Skeletal muscle satellite cell (primary cell): ENCODE measurements at regions not wholly inside any gene's neighbourhood (a gene's known extent, or its start where the extent isn't known, plus 50 kb on each side); places are given as distances from the start of the nearest gene placed in this dataset.

Experiments used
- H3K27me3 ChIP-seq: 2 replicates; pipeline ENCODE4 v1.7.0; 2013; ENCODE audit warnings: low read length; ENCODE audit not compliant: control insufficient read depth, insufficient read depth
- H3K36me3 ChIP-seq: 2 replicates; pipeline ENCODE4 v1.7.0; 2013; ENCODE audit warnings: mild to moderate bottlenecking, control low read depth, low read length; ENCODE audit not compliant: insufficient read depth
- H3K4me1 ChIP-seq: 2 replicates; pipeline ENCODE4 v1.7.0; 2013; ENCODE audit warnings: low read length; ENCODE audit not compliant: control insufficient read depth, insufficient read depth
- H3K4me2 ChIP-seq: 2 replicates; pipeline ENCODE4 v1.7.0; 2013; ENCODE audit warnings: mild to moderate bottlenecking, low read length
- H3K4me3 ChIP-seq: 2 replicates; pipeline ENCODE4 v1.7.0; 2013; ENCODE audit warnings: low read length
- H3K9ac ChIP-seq: 2 replicates; pipeline ENCODE4 v1.7.0; 2013; ENCODE audit warnings: mild to moderate bottlenecking, low read depth, low read length, moderate library complexity
- H3K9me3 ChIP-seq: replicated peaks from 2 replicates; pipeline ENCODE4 v1.7.0; 2013; ENCODE audit warnings: mild to moderate bottlenecking, control low read depth, low read length

DNA sequence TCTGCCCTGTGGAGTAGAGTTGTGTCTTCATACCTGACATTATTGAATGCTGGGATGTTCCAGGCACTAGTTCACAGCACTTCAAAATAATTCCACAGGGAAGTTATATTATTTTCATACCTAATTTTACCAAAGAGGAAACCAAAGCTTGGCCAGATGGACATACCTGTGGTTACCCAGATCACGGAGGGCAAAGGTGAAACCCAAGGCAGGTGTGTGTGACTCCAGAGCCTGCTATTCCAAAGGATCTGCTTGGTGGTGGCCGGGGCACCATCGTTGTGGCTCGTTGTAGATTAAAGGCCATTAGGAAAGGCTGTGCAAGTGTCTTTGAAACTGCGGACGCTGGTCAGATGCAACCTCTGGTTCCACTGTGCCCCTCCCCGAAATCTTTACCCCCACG is 108.6 kb downstream of the ZBTB18 start:
- Histone ChIP-seq H3K4me2 (no peak overlapping the region), H3K27me3 (no peaks in the 10 kb centered on the region), H3K4me1 (peaks cover 35% of the 10 kb centered on the region), H3K4me3 (no peak overlapping the region), H3K9ac (no peak overlapping the region), H3K9me3 (no peaks in the 10 kb centered on the region), H3K36me3 (no peaks in the 10 kb centered on the region)

DNA sequence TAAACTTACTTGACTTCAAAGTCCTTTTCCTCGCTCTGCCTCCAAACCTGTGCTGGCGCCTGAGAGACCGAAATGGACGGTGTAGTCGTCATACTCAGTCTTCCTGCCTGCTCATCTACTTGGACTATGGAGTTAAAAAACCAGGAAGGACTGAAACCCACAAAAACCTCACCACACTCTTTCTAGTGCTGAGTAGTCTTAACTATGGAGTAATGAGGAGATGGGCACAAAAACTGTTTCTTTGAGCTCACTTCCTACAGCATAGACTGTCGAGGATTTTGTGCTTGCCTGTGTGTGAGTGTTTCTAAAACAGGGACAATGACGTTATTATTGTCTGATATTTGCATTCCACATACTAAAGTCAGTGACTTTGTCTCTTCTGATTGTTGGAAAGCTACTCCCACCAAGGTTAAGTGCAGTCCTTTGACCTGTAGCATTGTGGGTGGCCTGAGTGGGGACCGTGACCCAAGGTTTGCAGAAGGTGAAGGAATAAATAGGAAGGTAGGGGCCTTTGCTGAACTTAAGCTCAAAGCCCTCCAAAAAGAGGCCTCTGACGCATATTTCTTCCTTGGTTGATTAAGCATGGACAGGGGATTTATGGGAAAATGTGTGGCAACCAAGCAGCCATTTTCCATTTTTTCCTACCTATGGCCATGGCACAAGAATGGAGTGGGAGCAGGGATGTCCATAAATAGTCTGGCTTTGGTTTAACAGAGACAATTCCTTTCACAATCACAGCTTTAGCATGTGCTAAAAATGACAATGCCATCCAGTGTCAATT is 109.6 kb downstream of the ZBTB18 start:
- Histone ChIP-seq H3K4me3 (no peak overlapping the region), H3K9me3 (no peaks in the 10 kb centered on the region), H3K27me3 (no peaks in the 10 kb centered on the region), H3K4me1 (peaks cover 30% of the 10 kb centered on the region), H3K9ac (no peak overlapping the region), H3K4me2 (no peak overlapping the region), H3K36me3 (no peaks in the 10 kb centered on the region)

- H3K9ac ChIP-seq: no peak overlapping the region
- no peaks in the 10 kb centered on the region for H3K9me3 ChIP-seq
- peaks cover 27% of the 10 kb centered on the region for H3K4me1 ChIP-seq
- no peaks in the 10 kb centered on the region for H3K36me3 ChIP-seq
- no peak overlapping the region for H3K4me2 ChIP-seq
- H3K27me3 ChIP-seq: no peaks in the 10 kb centered on the region
- no peak overlapping the region for H3K4me3 ChIP-seq
These were observed 110.1 kb downstream of the ZBTB18 start for GRCh38 chr1:244161236-244161510.

DNA sequence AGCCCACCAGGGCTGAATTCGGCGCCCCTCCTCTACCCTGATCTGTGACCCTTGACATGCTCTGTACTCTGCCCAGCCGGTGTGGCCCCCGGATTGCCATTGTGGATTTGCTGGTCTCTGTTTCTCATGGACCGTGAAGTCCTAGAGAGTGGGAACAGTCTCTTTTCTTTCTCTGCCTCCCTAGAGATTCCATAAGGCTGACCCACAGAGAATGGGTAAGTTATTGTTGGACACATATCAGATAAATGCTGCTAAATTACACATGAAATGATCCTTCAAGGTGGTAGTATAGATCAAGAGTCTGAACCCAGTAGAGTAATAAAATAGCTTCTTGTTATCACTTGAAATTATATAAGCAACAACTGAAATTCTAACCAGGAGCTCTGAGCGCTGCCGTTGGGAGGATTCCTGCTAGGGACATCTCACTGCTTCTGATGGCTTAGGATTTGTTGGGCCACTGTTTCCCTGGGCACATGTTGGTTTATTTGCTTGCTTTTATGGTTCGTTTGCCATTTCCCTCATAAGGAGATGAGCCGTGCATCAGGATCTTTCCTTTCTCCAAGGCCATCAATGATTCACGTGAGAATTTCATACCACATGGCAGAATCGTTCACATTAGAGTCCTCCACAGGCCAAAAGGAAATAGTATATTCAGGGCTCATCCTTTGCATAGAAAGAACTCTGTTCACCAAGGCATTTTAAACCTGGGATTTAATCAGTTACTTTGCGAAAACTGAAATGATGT is 111.9 kb downstream of the ZBTB18 start:
- Histone ChIP-seq H3K9ac (peak overlapping the region; percentile 69), H3K36me3 (no peaks in the 10 kb centered on the region), H3K4me1 (peaks cover 27% of the 10 kb centered on the region), H3K9me3 (no peaks in the 10 kb centered on the region), H3K4me3 (peak overlapping the region; percentile 54), H3K27me3 (no peaks in the 10 kb centered on the region), H3K4me2 (peak overlapping the region; percentile 78)

DNA sequence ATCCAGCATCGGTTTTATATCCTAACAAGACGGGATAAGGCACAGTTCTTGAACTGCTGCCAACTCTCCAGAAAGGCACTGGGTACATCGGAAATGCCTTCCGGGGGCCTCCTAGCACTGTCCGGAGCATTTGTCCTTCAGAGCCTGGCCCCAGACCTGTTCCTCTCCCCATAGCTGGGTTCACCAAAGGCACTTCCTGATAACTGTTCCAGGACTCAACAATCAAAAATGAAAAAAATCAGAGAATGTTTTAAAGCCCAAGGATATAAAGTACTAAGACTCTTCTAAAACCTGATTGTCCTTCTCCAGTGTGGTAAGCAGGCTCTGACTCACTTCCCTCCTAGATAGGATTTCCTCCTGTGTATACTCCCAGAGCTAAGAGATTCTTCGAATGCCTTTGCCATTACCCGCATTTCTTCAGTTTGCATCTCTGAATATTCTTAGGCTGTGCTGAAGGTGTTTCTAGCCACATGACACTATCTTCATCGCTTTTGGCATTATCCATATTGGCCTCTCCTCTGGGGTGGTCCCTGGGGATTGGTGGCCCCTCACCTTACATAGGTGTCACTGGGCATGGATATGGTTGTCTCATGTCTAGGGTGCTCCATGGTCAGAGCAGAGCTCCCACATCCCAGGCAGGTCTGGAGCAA is 112.9 kb downstream of the ZBTB18 start:
- Histone ChIP-seq H3K27me3 (no peaks in the 10 kb centered on the region), H3K36me3 (no peaks in the 10 kb centered on the region), H3K4me2 (peak overlapping the region; percentile 78), H3K9me3 (no peaks in the 10 kb centered on the region), H3K4me3 (peak overlapping the region; percentile 54), H3K9ac (peak overlapping the region; percentile 69), H3K4me1 (peaks cover 27% of the 10 kb centered on the region)

GRCh38 chr1:244164511-244164890 is 113.4 kb downstream of the ZBTB18 start:
- H3K9me3 ChIP-seq: no peaks in the 10 kb centered on the region
- peaks cover 27% of the 10 kb centered on the region for H3K4me1 ChIP-seq
- H3K9ac ChIP-seq: no peak overlapping the region
- H3K4me2 ChIP-seq: peak overlapping the region; percentile 78
- no peaks in the 10 kb centered on the region for H3K27me3 ChIP-seq
- no peaks in the 10 kb centered on the region for H3K36me3 ChIP-seq
- H3K4me3 ChIP-seq: peak overlapping the region; percentile 30

GRCh38 chr1:244165021-244165420 is 113.9 kb downstream of the ZBTB18 start:
- Histone ChIP-seq H3K4me3 (no peak overlapping the region), H3K36me3 (no peaks in the 10 kb centered on the region), H3K4me2 (no peak overlapping the region), H3K9me3 (no peaks in the 10 kb centered on the region), H3K4me1 (peaks cover 27% of the 10 kb centered on the region), H3K9ac (no peak overlapping the region), H3K27me3 (no peaks in the 10 kb centered on the region)

DNA sequence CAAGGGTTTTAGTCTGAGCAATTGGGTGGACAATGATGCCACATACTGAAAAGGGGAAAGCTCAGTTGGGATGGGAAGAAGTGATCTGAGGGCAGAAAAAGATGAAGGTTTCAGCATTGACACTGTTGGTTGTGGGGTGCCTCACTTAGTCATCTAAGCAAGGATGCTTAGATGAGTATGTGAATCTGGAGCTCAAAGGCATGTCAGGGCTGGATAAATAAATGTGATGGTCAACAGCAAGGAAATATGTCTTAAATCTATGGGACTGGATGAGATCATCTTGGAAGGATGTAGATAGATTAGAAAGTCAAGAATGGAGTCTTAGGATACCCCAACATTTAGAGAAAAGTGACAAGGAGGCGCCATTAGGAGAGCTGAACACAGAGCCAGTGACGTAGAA is 114.6 kb downstream of the ZBTB18 start:
- H3K9me3 ChIP-seq: no peaks in the 10 kb centered on the region
- no peaks in the 10 kb centered on the region for H3K27me3 ChIP-seq
- H3K4me1 ChIP-seq: peaks cover 27% of the 10 kb centered on the region
- H3K36me3 ChIP-seq: no peaks in the 10 kb centered on the region
- no peak overlapping the region for H3K4me3 ChIP-seq
- no peak overlapping the region for H3K4me2 ChIP-seq
- H3K9ac ChIP-seq: no peak overlapping the region

DNA sequence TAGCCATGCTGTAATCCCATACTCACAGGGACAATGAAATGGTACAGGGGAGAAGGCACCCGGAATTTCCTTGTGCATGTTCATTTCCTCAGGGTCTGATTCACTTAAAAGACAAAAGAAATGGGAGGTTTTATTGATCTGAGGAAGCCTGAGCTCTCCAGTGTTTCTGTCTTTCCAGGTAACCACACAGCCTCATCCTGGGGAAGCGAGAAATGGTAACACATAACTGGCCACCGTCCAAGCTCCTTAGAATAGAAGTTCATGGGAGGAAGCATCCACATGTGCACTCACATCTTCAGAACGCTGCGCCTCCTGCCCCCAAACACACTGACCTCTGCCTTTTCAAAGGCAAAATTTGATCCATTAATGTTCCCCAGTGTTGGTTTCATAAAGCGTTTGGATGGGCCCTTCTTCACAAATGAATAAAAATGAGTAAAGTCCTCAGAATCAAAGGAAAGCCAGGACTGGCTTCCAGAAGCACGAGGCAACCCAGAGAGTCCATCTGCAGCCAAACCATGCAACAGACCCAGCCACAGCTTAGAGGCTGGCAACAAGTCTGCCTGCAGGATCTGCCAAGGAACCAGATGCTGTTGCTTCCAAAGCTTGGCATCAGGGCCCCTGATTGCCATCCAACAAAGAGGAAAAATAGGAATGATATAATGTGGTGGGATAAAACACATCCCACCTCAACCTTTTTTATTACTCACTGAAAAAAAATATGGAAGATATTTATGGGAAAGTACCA is 120.3 kb downstream of the ZBTB18 start:
- no peak overlapping the region for H3K4me3 ChIP-seq

DNA sequence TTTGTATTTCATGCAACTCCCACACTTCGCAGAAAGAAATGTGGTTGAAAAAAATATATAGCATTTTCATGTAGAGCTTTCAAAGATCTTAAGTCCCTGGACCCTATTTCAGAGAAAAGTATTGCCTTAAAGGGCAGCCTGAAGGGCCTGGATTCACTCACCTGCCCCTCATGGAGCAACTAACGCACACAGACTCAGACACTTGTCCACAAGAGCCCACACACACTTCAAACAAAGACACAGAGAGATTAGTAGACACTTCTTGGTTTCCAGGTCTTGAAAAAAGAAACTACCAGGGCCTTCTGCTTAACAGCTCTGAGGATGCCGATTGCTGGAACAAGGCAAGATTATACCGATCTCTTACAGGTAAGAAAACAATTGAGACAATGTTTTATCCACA is 122.2 kb downstream of the ZBTB18 start:
- H3K9ac ChIP-seq: no peak overlapping the region
- H3K4me1 ChIP-seq: no peaks in the 10 kb centered on the region
- H3K36me3 ChIP-seq: no peaks in the 10 kb centered on the region
- no peak overlapping the region for H3K4me2 ChIP-seq
- no peak overlapping the region for H3K4me3 ChIP-seq
- no peaks in the 10 kb centered on the region for H3K27me3 ChIP-seq
- H3K9me3 ChIP-seq: no peaks in the 10 kb centered on the region

More for the DNA sequence above, 120.3 kb downstream of the ZBTB18 start:
- no peaks in the 10 kb centered on the region for H3K4me1 ChIP-seq
- H3K4me2 ChIP-seq: no peak overlapping the region
- H3K9ac ChIP-seq: no peak overlapping the region
- H3K9me3 ChIP-seq: no peaks in the 10 kb centered on the region
- no peaks in the 10 kb centered on the region for H3K36me3 ChIP-seq
- no peaks in the 10 kb centered on the region for H3K27me3 ChIP-seq

DNA sequence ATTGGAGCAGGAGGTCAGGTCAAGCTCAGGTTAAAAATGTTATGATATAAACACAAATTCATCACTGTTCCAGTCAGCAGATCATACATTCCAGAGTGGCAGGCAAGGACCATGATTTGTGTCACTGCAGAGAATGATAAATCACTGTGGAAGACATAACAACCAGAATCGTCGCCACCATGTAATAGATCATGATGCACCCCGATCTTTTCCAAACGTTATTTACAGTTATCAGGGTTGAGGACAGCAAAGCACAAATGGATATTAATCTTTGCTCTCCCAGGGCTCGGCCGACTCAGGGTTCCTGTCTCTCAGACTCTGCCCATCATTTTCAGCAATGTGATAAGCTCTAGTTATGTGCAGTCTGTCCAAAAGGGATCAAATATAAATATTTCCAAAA is 122.7 kb downstream of the ZBTB18 start:
- no peaks in the 10 kb centered on the region for H3K27me3 ChIP-seq
- H3K4me3 ChIP-seq: no peak overlapping the region
- no peaks in the 10 kb centered on the region for H3K9me3 ChIP-seq
- no peaks in the 10 kb centered on the region for H3K36me3 ChIP-seq
- H3K4me2 ChIP-seq: no peak overlapping the region
- no peaks in the 10 kb centered on the region for H3K4me1 ChIP-seq
- no peak overlapping the region for H3K9ac ChIP-seq
